GM19240 (cell line): ENCODE measurements at regions not wholly inside any gene's neighbourhood (a gene's known extent, or its start where the extent isn't known, plus 50 kb on each side); places are given as distances from the start of the nearest gene placed in this dataset.

Experiments used
- DNase-seq: peaks from one replicate; pipeline ENCODE4 v3.0.0; 2011; ENCODE audit warnings: low spot score; ENCODE audit not compliant: insufficient read length

GRCh38 chr10:52836816-52837215, 64.2 kb upstream of the MBL2 start:
- DNase-seq: no peak
